ENCODE measurements at regions not wholly inside any gene's neighbourhood (a gene's known extent, or its start where the extent isn't known, plus 50 kb on each side); places are given as distances from the start of the nearest gene placed in this dataset.

- Histone ChIP-seq H3K36me3 (no peaks in the 10 kb centered on the region), H3K9me3 (ENCODE audit: low read depth) (no peaks in the 10 kb centered on the region), H3K27ac (no peak overlapping the region), H3K4me1 (ENCODE audit: low read depth) (no peaks in the 10 kb centered on the region), H3K27me3 (no peaks in the 10 kb centered on the region), H3K4me3 (no peak overlapping the region)
- DNase-seq (ENCODE audit: low read depth in 1 of 2, low spot score in 1 of 2): peak; percentile 1 to 3
- TF ChIP-seq CTCF (IDR thresholded peaks at IDR 0.05; ENCODE audit: low read depth, low read length): no peak
Observed at GRCh38 chr2:146677280-146677679, 1167.5 kb upstream of the ACVR2A start.

GRCh38 chr2:146669735-146670134 lies 1175.1 kb upstream of the ACVR2A start:
- Histone ChIP-seq H3K27me3 (no peaks in the 10 kb centered on the region), H3K4me1 (ENCODE audit: low read depth) (no peaks in the 10 kb centered on the region), H3K9me3 (ENCODE audit: low read depth) (no peaks in the 10 kb centered on the region), H3K36me3 (no peaks in the 10 kb centered on the region), H3K4me3 (no peak overlapping the region), H3K27ac (no peak overlapping the region)
- no peak for TF ChIP-seq CTCF (IDR thresholded peaks at IDR 0.05; ENCODE audit: low read depth, low read length)
- no peak for DNase-seq (ENCODE audit: low read depth in 1 of 2, low spot score in 1 of 2)

GRCh38 chr2:146666340-146666739 lies 1178.5 kb upstream of the ACVR2A start:
- Histone ChIP-seq H3K27ac (no peak overlapping the region), H3K4me1 (ENCODE audit: low read depth) (no peaks in the 10 kb centered on the region), H3K4me3 (no peak overlapping the region), H3K36me3 (no peaks in the 10 kb centered on the region), H3K9me3 (ENCODE audit: low read depth) (no peaks in the 10 kb centered on the region), H3K27me3 (no peaks in the 10 kb centered on the region)
- TF ChIP-seq CTCF (IDR thresholded peaks at IDR 0.05; ENCODE audit: low read depth, low read length): no peak
- DNase-seq (ENCODE audit: low read depth in 1 of 2, low spot score in 1 of 2): peak in 1 of 2 donors; percentile 35

- Histone ChIP-seq H3K4me3 (no peak overlapping the region), H3K36me3 (no peaks in the 10 kb centered on the region), H3K27me3 (no peaks in the 10 kb centered on the region), H3K4me1 (ENCODE audit: low read depth) (no peaks in the 10 kb centered on the region), H3K9me3 (ENCODE audit: low read depth) (no peaks in the 10 kb centered on the region), H3K27ac (no peak overlapping the region)
- no peak for TF ChIP-seq CTCF (IDR thresholded peaks at IDR 0.05; ENCODE audit: low read depth, low read length)
- no peak for DNase-seq (ENCODE audit: low read depth in 1 of 2, low spot score in 1 of 2)
Observed at GRCh38 chr2:146665800-146666199, 1179.0 kb upstream of the ACVR2A start.

GRCh38 chr2:146661473-146662096 lies 1183.2 kb upstream of the ACVR2A start:
- H3K27me3 ChIP-seq: no peaks in the 10 kb centered on the region
- H3K4me3 ChIP-seq: no peak overlapping the region
- H3K4me1 ChIP-seq (ENCODE audit: low read depth): no peaks in the 10 kb centered on the region
- peak; percentile 61 to 64 for DNase-seq (ENCODE audit: low read depth in 1 of 2, low spot score in 1 of 2)
- no peaks in the 10 kb centered on the region for H3K9me3 ChIP-seq (ENCODE audit: low read depth)
- H3K36me3 ChIP-seq: no peaks in the 10 kb centered on the region
- TF ChIP-seq CTCF (IDR thresholded peaks at IDR 0.05; ENCODE audit: low read depth, low read length): peak; percentile 70
- H3K27ac ChIP-seq: no peak overlapping the region
